ENCODE measurements at regions not wholly inside any gene's neighbourhood (a gene's known extent, or its start where the extent isn't known, plus 50 kb on each side); places are given as distances from the start of the nearest gene placed in this dataset.

DNA sequence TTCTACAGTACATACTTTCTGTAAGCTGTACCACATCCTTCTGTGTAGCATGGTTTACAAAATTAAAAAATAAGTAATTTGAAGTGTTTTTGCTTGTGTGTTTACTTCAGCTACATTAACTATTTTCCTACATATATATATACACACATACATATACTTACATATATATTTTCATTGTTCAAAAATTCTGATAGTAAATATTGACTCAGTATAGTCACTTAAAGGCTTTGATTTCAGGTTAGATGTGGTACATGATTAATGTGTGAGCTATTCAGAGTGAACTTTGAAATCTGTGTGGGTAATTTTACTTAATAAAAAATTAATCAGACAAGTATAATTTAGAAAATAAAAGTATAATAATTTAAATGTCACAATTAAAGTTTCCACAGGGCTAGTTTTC is 306.7 kb upstream of the CDH18 start:
- Histone ChIP-seq H2BK5ac (ENCODE audit: insufficient read length, low read length) (no peak overlapping the region), H2AK5ac (ENCODE audit: insufficient read length, low read length) (no peak overlapping the region), H3K9me3 (ENCODE audit: control insufficient read depth, low read depth, low read length) (no peaks in the 10 kb centered on the region), H2AFZ (ENCODE audit: low read length) (no peak overlapping the region), H3K14ac (ENCODE audit: insufficient read depth, low read length) (no peak overlapping the region), H3K79me1 (ENCODE audit: insufficient read depth, low read depth, low read length, poor library complexity, severe bottlenecking) (no peaks in the 10 kb centered on the region), H3K18ac (ENCODE audit: insufficient read length, low read depth, low read length) (no peak overlapping the region), H3T11ph (ENCODE audit: low read length) (no peak overlapping the region), H3K4me2 (ENCODE audit: insufficient read depth, insufficient read length, low read length) (no peak overlapping the region), H4K91ac (ENCODE audit: insufficient read length, low read depth, low read length) (no peak overlapping the region), H2BK20ac (ENCODE audit: low read depth, low read length, poor library complexity, severe bottlenecking) (no peak overlapping the region), H3K4ac (ENCODE audit: low read depth, low read length) (no peak overlapping the region), H2BK12ac (ENCODE audit: insufficient read length, low read depth, low read length) (no peak overlapping the region), H3K56ac (ENCODE audit: insufficient read length, low read depth, low read length) (no peak overlapping the region), H3K23me2 (ENCODE audit: insufficient read length, low read depth, low read length, poor library complexity, severe bottlenecking) (no peaks in the 10 kb centered on the region), H3K9ac (ENCODE audit: extremely low read depth, insufficient read length, low read length) (no peak overlapping the region), H3K27me3 (ENCODE audit: insufficient read depth, low read length) (no peaks in the 10 kb centered on the region), H2BK120ac (ENCODE audit: low read depth, low read length, poor library complexity, severe bottlenecking) (no peak overlapping the region), H4K20me1 (ENCODE audit: control insufficient read depth, insufficient read depth, insufficient read length) (no peaks in the 10 kb centered on the region), H3K23ac (ENCODE audit: insufficient read length, low read depth, low read length) (no peak overlapping the region), H4K5ac (ENCODE audit: insufficient read length, low read depth, low read length) (no peak overlapping the region), H4K8ac (replicated peaks; ENCODE audit: insufficient read length, low read depth, low read length) (no peak overlapping the region), H3K27ac (ENCODE audit: insufficient read length, low read depth, low read length) (no peak overlapping the region), H2BK15ac (ENCODE audit: low read depth, low read length) (no peak overlapping the region), H3K4me1 (ENCODE audit: insufficient read depth, low read length) (no peaks in the 10 kb centered on the region), H3K79me2 (ENCODE audit: insufficient read depth, low read length) (no peaks in the 10 kb centered on the region)
- Mint-ChIP-seq H3K36me3 (ENCODE audit: insufficient read depth in 1 of 3, low read depth in 3 of 3) (no peaks in the 10 kb centered on the region), H3K27me3 (ENCODE audit: low read depth) (no peaks in the 10 kb centered on the region; the same call in 1 of the 2 replicates), H3K4me3 (no peak overlapping the region), H3K9me3 (no peaks in the 10 kb centered on the region), H3K4me1 (no peaks in the 10 kb centered on the region), H3K27ac (no peak overlapping the region)
- TF ChIP-seq, protein P1, sequence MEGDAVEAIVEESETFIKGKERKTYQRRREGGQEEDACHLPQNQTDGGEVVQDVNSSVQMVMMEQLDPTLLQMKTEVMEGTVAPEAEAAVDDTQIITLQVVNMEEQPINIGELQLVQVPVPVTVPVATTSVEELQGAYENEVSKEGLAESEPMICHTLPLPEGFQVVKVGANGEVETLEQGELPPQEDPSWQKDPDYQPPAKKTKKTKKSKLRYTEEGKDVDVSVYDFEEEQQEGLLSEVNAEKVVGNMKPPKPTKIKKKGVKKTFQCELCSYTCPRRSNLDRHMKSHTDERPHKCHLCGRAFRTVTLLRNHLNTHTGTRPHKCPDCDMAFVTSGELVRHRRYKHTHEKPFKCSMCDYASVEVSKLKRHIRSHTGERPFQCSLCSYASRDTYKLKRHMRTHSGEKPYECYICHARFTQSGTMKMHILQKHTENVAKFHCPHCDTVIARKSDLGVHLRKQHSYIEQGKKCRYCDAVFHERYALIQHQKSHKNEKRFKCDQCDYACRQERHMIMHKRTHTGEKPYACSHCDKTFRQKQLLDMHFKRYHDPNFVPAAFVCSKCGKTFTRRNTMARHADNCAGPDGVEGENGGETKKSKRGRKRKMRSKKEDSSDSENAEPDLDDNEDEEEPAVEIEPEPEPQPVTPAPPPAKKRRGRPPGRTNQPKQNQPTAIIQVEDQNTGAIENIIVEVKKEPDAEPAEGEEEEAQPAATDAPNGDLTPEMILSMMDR (conservative IDR thresholded peaks at IDR 0.05) = no peak
- DNase-seq = no peak
